ENCODE measurements at regions not wholly inside any gene's neighbourhood (a gene's known extent, or its start where the extent isn't known, plus 50 kb on each side); places are given as distances from the start of the nearest gene placed in this dataset.

- no peak overlapping the region for H3K9ac ChIP-seq (ENCODE audit: low read depth, low read length)
- no peaks in the 10 kb centered on the region for H3K4me1 ChIP-seq (ENCODE audit: insufficient read depth, low read length)
- H3K4me3 ChIP-seq (ENCODE audit: low read length): no peak overlapping the region
- no peaks in the 10 kb centered on the region for H3K9me3 ChIP-seq (ENCODE audit: insufficient read depth, low read depth, low read length)
- no peaks in the 10 kb centered on the region for H3K27me3 ChIP-seq (ENCODE audit: insufficient read depth, low read length)
- H3K27ac ChIP-seq (ENCODE audit: low read length): no peak overlapping the region
- H3K36me3 ChIP-seq (ENCODE audit: insufficient read depth, low read depth, low read length): no peaks in the 10 kb centered on the region
Measured at GRCh38 chr6:165726290-165726875, 63.3 kb upstream of the PDE10A start.

GRCh38 chr6:165725201-165725600 lies 62.2 kb upstream of the PDE10A start:
- no peak overlapping the region for H3K9ac ChIP-seq (ENCODE audit: low read depth, low read length)
- no peak overlapping the region for H3K4me3 ChIP-seq (ENCODE audit: low read length)

GRCh38 chr6:165723326-165723725 lies 60.3 kb upstream of the PDE10A start:
- no peaks in the 10 kb centered on the region for H3K36me3 ChIP-seq (ENCODE audit: insufficient read depth, low read depth, low read length)
- no peaks in the 10 kb centered on the region for H3K9me3 ChIP-seq (ENCODE audit: insufficient read depth, low read depth, low read length)
- no peak overlapping the region for H3K9ac ChIP-seq (ENCODE audit: low read depth, low read length)
- no peak overlapping the region for H3K27ac ChIP-seq (ENCODE audit: low read length)
- H3K4me1 ChIP-seq (ENCODE audit: insufficient read depth, low read length): no peaks in the 10 kb centered on the region
- H3K4me3 ChIP-seq (ENCODE audit: low read length): no peak overlapping the region
- H3K27me3 ChIP-seq (ENCODE audit: insufficient read depth, low read length): no peaks in the 10 kb centered on the region

More at GRCh38 chr6:165725201-165725600, 62.2 kb upstream of the PDE10A start:
- Histone ChIP-seq H3K27me3 (ENCODE audit: insufficient read depth, low read length) (no peaks in the 10 kb centered on the region), H3K36me3 (ENCODE audit: insufficient read depth, low read depth, low read length) (no peaks in the 10 kb centered on the region), H3K9me3 (ENCODE audit: insufficient read depth, low read depth, low read length) (no peaks in the 10 kb centered on the region), H3K27ac (ENCODE audit: low read length) (no peak overlapping the region), H3K4me1 (ENCODE audit: insufficient read depth, low read length) (no peaks in the 10 kb centered on the region)

- no peaks in the 10 kb centered on the region for H3K9me3 ChIP-seq (ENCODE audit: insufficient read depth, low read depth, low read length)
Measured at GRCh38 chr6:165722022-165722421, 59.0 kb upstream of the PDE10A start.

GRCh38 chr6:165721356-165721755 lies 58.3 kb upstream of the PDE10A start:
- no peaks in the 10 kb centered on the region for H3K27me3 ChIP-seq (ENCODE audit: insufficient read depth, low read length)

More at GRCh38 chr6:165722022-165722421, 59.0 kb upstream of the PDE10A start:
- Histone ChIP-seq H3K27me3 (ENCODE audit: insufficient read depth, low read length) (no peaks in the 10 kb centered on the region), H3K27ac (ENCODE audit: low read length) (no peak overlapping the region), H3K9ac (ENCODE audit: low read depth, low read length) (no peak overlapping the region), H3K4me1 (ENCODE audit: insufficient read depth, low read length) (no peaks in the 10 kb centered on the region), H3K36me3 (ENCODE audit: insufficient read depth, low read depth, low read length) (no peaks in the 10 kb centered on the region), H3K4me3 (ENCODE audit: low read length) (no peak overlapping the region)

GRCh38 chr6:165718491-165718891 lies 55.5 kb upstream of the PDE10A start:
- no peak overlapping the region for H3K27ac ChIP-seq (ENCODE audit: low read length)
- no peaks in the 10 kb centered on the region for H3K36me3 ChIP-seq (ENCODE audit: insufficient read depth, low read depth, low read length)
- no peaks in the 10 kb centered on the region for H3K9me3 ChIP-seq (ENCODE audit: insufficient read depth, low read depth, low read length)
- H3K4me1 ChIP-seq (ENCODE audit: insufficient read depth, low read length): no peaks in the 10 kb centered on the region
- H3K4me3 ChIP-seq (ENCODE audit: low read length): no peak overlapping the region
- no peak overlapping the region for H3K9ac ChIP-seq (ENCODE audit: low read depth, low read length)
- no peaks in the 10 kb centered on the region for H3K27me3 ChIP-seq (ENCODE audit: insufficient read depth, low read length)

More at GRCh38 chr6:165721356-165721755, 58.3 kb upstream of the PDE10A start:
- no peaks in the 10 kb centered on the region for H3K9me3 ChIP-seq (ENCODE audit: insufficient read depth, low read depth, low read length)
- no peaks in the 10 kb centered on the region for H3K36me3 ChIP-seq (ENCODE audit: insufficient read depth, low read depth, low read length)
- H3K4me3 ChIP-seq (ENCODE audit: low read length): no peak overlapping the region
- no peak overlapping the region for H3K9ac ChIP-seq (ENCODE audit: low read depth, low read length)
- H3K27ac ChIP-seq (ENCODE audit: low read length): no peak overlapping the region
- no peaks in the 10 kb centered on the region for H3K4me1 ChIP-seq (ENCODE audit: insufficient read depth, low read length)

GRCh38 chr6:165717732-165718465 lies 54.9 kb upstream of the PDE10A start:
- Histone ChIP-seq H3K4me3 (ENCODE audit: low read length) (no peak overlapping the region), H3K27me3 (ENCODE audit: insufficient read depth, low read length) (no peaks in the 10 kb centered on the region), H3K9ac (ENCODE audit: low read depth, low read length) (no peak overlapping the region), H3K4me1 (ENCODE audit: insufficient read depth, low read length) (no peaks in the 10 kb centered on the region), H3K27ac (ENCODE audit: low read length) (no peak overlapping the region), H3K36me3 (ENCODE audit: insufficient read depth, low read depth, low read length) (no peaks in the 10 kb centered on the region), H3K9me3 (ENCODE audit: insufficient read depth, low read depth, low read length) (no peaks in the 10 kb centered on the region)

GRCh38 chr6:165716886-165717285 lies 53.8 kb upstream of the PDE10A start:
- Histone ChIP-seq H3K27me3 (ENCODE audit: insufficient read depth, low read length) (no peaks in the 10 kb centered on the region), H3K9ac (ENCODE audit: low read depth, low read length) (no peak overlapping the region), H3K4me1 (ENCODE audit: insufficient read depth, low read length) (no peaks in the 10 kb centered on the region), H3K27ac (ENCODE audit: low read length) (no peak overlapping the region), H3K36me3 (ENCODE audit: insufficient read depth, low read depth, low read length) (no peaks in the 10 kb centered on the region), H3K4me3 (ENCODE audit: low read length) (no peak overlapping the region), H3K9me3 (ENCODE audit: insufficient read depth, low read depth, low read length) (no peaks in the 10 kb centered on the region)

GRCh38 chr6:165715428-165715827 lies 52.4 kb upstream of the PDE10A start:
- Histone ChIP-seq H3K36me3 (ENCODE audit: insufficient read depth, low read depth, low read length) (no peaks in the 10 kb centered on the region), H3K27ac (ENCODE audit: low read length) (no peak overlapping the region), H3K4me3 (ENCODE audit: low read length) (no peak overlapping the region), H3K4me1 (ENCODE audit: insufficient read depth, low read length) (peaks cover 4% of the 10 kb centered on the region; the same call in 1 of the 2 replicates), H3K9me3 (ENCODE audit: insufficient read depth, low read depth, low read length) (no peaks in the 10 kb centered on the region), H3K27me3 (ENCODE audit: insufficient read depth, low read length) (no peaks in the 10 kb centered on the region), H3K9ac (ENCODE audit: low read depth, low read length) (no peak overlapping the region)

- Histone ChIP-seq H3K9ac (ENCODE audit: low read depth, low read length) (no peak overlapping the region), H3K4me3 (ENCODE audit: low read length) (no peak overlapping the region), H3K9me3 (ENCODE audit: insufficient read depth, low read depth, low read length) (no peaks in the 10 kb centered on the region), H3K27ac (ENCODE audit: low read length) (no peak overlapping the region), H3K36me3 (ENCODE audit: insufficient read depth, low read depth, low read length) (no peaks in the 10 kb centered on the region), H3K4me1 (ENCODE audit: insufficient read depth, low read length) (peaks cover 4% of the 10 kb centered on the region; the same call in 1 of the 2 replicates), H3K27me3 (ENCODE audit: insufficient read depth, low read length) (no peaks in the 10 kb centered on the region)
Measured at GRCh38 chr6:165714907-165715306, 51.9 kb upstream of the PDE10A start.

- Histone ChIP-seq H3K4me3 (ENCODE audit: low read length) (no peak overlapping the region), H3K4me1 (ENCODE audit: insufficient read depth, low read length) (peaks cover 4% of the 10 kb centered on the region; the same call in 1 of the 2 replicates), H3K9ac (ENCODE audit: low read depth, low read length) (no peak overlapping the region), H3K36me3 (ENCODE audit: insufficient read depth, low read depth, low read length) (no peaks in the 10 kb centered on the region), H3K27me3 (ENCODE audit: insufficient read depth, low read length) (no peaks in the 10 kb centered on the region), H3K27ac (ENCODE audit: low read length) (no peak overlapping the region), H3K9me3 (ENCODE audit: insufficient read depth, low read depth, low read length) (no peaks in the 10 kb centered on the region)
Measured at GRCh38 chr6:165713845-165714466, 50.9 kb upstream of the PDE10A start.

All from iPS-20b (cell line).